SK-N-SH treated with all-trans-retinoic acid at 6 μM for 48 hours (cell line): ENCODE measurements at regions not wholly inside any gene's neighbourhood (a gene's known extent, or its start where the extent isn't known, plus 50 kb on each side); places are given as distances from the start of the nearest gene placed in this dataset.

ENCODE experiments used
- ATAC-seq: fragments of 200-7000 bp; cut with Tn5 transposase; 3 replicates; pipeline ENCODE4 v1.9.1; 2020; ENCODE audit warnings: mild to moderate bottlenecking, moderate library complexity
- ARNTL ChIP-seq: fragments of 450-650 bp; formaldehyde crosslinking; IDR thresholded peaks from 2 replicates; pipeline ENCODE4 v1.5.0; 2020; ENCODE audit warnings: low read depth, mild to moderate bottlenecking, moderate library complexity, borderline replicate concordance
- BACH2 ChIP-seq: fragments of 250-450 bp; sonication (Bioruptor Pico); IDR thresholded peaks from 2 replicates; pipeline ENCODE4 v1.9.0; 2021; ENCODE audit warnings: mild to moderate bottlenecking, borderline replicate concordance
- CSDC2 ChIP-seq: fragments of 250-450 bp; sonication (Bioruptor Pico); IDR thresholded peaks from 2 replicates; pipeline ENCODE4 v1.5.0; 2020; ENCODE audit warnings: mild to moderate bottlenecking, moderate library complexity
- CSRNP3 ChIP-seq: fragments of 250-450 bp; sonication (Bioruptor Pico); IDR thresholded peaks from 2 replicates; pipeline ENCODE4 v1.5.1; 2021; ENCODE audit warnings: mild to moderate bottlenecking, moderate library complexity
- GLIS3 ChIP-seq: fragments of 250-450 bp; sonication (Bioruptor Pico); IDR thresholded peaks from 2 replicates; pipeline ENCODE4 v1.5.0; 2020; ENCODE audit warnings: mild to moderate bottlenecking, moderate library complexity
- ISL1 ChIP-seq: fragments of 250-450 bp; sonication (Bioruptor Pico); IDR thresholded peaks from 2 replicates; pipeline ENCODE4 v2.1.2; 2022; ENCODE audit warnings: mild to moderate bottlenecking, moderate library complexity
- OSR1 ChIP-seq: fragments of 250-450 bp; sonication (Bioruptor Pico); IDR thresholded peaks from 2 replicates; pipeline ENCODE4 v1.8.0; 2022; ENCODE audit warnings: moderate library complexity, mild to moderate bottlenecking, inconsistent platforms
- PPARA ChIP-seq: fragments of 250-450 bp; sonication (Bioruptor Pico); IDR thresholded peaks from 2 replicates; pipeline ENCODE4 v1.5.0; 2020; ENCODE audit warnings: mild to moderate bottlenecking, borderline replicate concordance
- SNAI2 ChIP-seq: fragments of 250-450 bp; sonication (Bioruptor Pico); IDR thresholded peaks from 2 replicates; pipeline ENCODE4 v1.5.0; 2020; ENCODE audit warnings: mild to moderate bottlenecking, moderate library complexity
- TCF4 ChIP-seq: fragments of 250-450 bp; sonication (Bioruptor Pico); IDR thresholded peaks from 2 replicates; pipeline ENCODE4 v1.8.0; 2021; ENCODE audit warnings: mild to moderate bottlenecking, moderate library complexity, borderline replicate concordance
- TOX ChIP-seq: fragments of 250-450 bp; sonication (Bioruptor Pico); IDR thresholded peaks from 2 replicates; pipeline ENCODE4 v1.8.0; 2021; ENCODE audit warnings: mild to moderate bottlenecking, moderate library complexity, borderline replicate concordance
- ZC3H10 ChIP-seq: fragments of 250-450 bp; sonication (Bioruptor Pico); IDR thresholded peaks from 2 replicates; pipeline ENCODE4 v1.5.1; 2021; ENCODE audit warnings: mild to moderate bottlenecking, moderate library complexity
- ZFP3 ChIP-seq: fragments of 250-450 bp; sonication (Bioruptor Pico); IDR thresholded peaks from 2 replicates; pipeline ENCODE4 v1.5.0; 2020; ENCODE audit warnings: mild to moderate bottlenecking, moderate library complexity
- ZFP30 ChIP-seq: fragments of 450-650 bp; formaldehyde crosslinking; IDR thresholded peaks from 2 replicates; pipeline ENCODE4 v1.5.0; 2022; ENCODE audit warnings: mild to moderate bottlenecking, moderate library complexity
- ZNF565 ChIP-seq: fragments of 450-650 bp; formaldehyde crosslinking; conservative IDR thresholded peaks from 2 replicates; pipeline ENCODE4 v1.5.0; 2020; ENCODE audit warnings: low read depth, mild to moderate bottlenecking, moderate library complexity
- ZNF70 ChIP-seq: fragments of 450-650 bp; formaldehyde crosslinking; IDR thresholded peaks from 2 replicates; pipeline ENCODE4 v1.5.0; 2020; ENCODE audit warnings: mild to moderate bottlenecking, moderate library complexity
- ZNF8 ChIP-seq: fragments of 450-650 bp; formaldehyde crosslinking; IDR thresholded peaks from 2 replicates; pipeline ENCODE4 v1.5.0; 2020; ENCODE audit warnings: mild to moderate bottlenecking, moderate library complexity
- TF ChIP-seq, protein P1 (sequence below): fragments of 250-450 bp; sonication (Bioruptor Pico); IDR thresholded peaks from 2 replicates; pipeline ENCODE4 v1.5.1; 2020; ENCODE audit warnings: low read depth, mild to moderate bottlenecking, moderate library complexity
- TF ChIP-seq, protein P2 (sequence below): fragments of 250-450 bp; sonication (Bioruptor Pico); IDR thresholded peaks from 2 replicates; pipeline ENCODE4 v1.8.0; 2020; ENCODE audit warnings: mild to moderate bottlenecking, moderate library complexity, borderline replicate concordance

DNA sequence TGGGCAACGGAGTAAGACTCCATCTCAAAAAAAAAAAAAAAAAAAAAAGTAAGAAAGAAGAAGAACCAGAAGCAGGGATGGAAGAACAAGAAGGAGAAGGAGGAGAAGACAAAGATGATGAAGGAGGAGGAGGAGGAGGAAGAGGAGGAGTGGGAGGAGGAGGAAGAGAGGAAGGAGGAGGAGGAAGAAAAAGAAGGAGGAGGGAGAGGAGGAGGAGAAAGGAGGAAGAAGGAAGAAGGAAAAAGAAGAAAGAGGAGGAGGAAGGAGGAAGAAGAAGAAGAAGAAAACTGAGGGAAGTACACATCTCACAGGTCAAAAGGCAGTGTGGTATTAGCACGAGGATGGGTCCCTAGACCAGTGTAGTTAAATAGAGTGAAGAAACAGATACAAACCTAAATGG, 65.1 kb upstream of the SCAF8 start:
- TF ChIP-seq ISL1 (CRISPR knock-in tag), result no peak
- TF ChIP-seq, protein P1, sequence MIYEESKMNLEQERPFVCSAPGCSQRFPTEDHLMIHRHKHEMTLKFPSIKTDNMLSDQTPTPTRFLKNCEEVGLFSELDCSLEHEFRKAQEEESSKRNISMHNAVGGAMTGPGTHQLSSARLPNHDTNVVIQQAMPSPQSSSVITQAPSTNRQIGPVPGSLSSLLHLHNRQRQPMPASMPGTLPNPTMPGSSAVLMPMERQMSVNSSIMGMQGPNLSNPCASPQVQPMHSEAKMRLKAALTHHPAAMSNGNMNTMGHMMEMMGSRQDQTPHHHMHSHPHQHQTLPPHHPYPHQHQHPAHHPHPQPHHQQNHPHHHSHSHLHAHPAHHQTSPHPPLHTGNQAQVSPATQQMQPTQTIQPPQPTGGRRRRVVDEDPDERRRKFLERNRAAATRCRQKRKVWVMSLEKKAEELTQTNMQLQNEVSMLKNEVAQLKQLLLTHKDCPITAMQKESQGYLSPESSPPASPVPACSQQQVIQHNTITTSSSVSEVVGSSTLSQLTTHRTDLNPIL (CRISPR knock-in tag), result no peak
- no peak for TF ChIP-seq GLIS3 (CRISPR knock-in tag)
- TF ChIP-seq ARNTL (CRISPR knock-in tag), result no peak
- TF ChIP-seq ZFP30 (CRISPR knock-in tag), result no peak
- TF ChIP-seq OSR1 (CRISPR knock-in tag), result no peak
- TF ChIP-seq PPARA (CRISPR knock-in tag), result no peak
- TF ChIP-seq ZNF565 (CRISPR knock-in tag), result no peak
- TF ChIP-seq CSDC2 (CRISPR knock-in tag), result no peak
- no peak for TF ChIP-seq ZNF70 (CRISPR knock-in tag)
- TF ChIP-seq SNAI2 (CRISPR knock-in tag), result no peak
- TF ChIP-seq ZFP3 (CRISPR knock-in tag), result no peak
- TF ChIP-seq CSRNP3 (CRISPR knock-in tag), result no peak
- no peak for TF ChIP-seq BACH2 (CRISPR knock-in tag)
- TF ChIP-seq ZC3H10 (CRISPR knock-in tag), result no peak
- TF ChIP-seq TOX (CRISPR knock-in tag), result no peak
- no peak for TF ChIP-seq TCF4 (CRISPR knock-in tag)
- no peak for TF ChIP-seq ZNF8 (CRISPR knock-in tag)
- no peak for ATAC-seq

GRCh38 chr6:154672086-154672485, 61.1 kb upstream of the SCAF8 start:
- TF ChIP-seq ZNF565 (CRISPR knock-in tag), result no peak
- TF ChIP-seq GLIS3 (CRISPR knock-in tag), result no peak
- TF ChIP-seq ZNF8 (CRISPR knock-in tag), result no peak
- no peak for TF ChIP-seq ARNTL (CRISPR knock-in tag)
- ATAC-seq, result no peak

DNA sequence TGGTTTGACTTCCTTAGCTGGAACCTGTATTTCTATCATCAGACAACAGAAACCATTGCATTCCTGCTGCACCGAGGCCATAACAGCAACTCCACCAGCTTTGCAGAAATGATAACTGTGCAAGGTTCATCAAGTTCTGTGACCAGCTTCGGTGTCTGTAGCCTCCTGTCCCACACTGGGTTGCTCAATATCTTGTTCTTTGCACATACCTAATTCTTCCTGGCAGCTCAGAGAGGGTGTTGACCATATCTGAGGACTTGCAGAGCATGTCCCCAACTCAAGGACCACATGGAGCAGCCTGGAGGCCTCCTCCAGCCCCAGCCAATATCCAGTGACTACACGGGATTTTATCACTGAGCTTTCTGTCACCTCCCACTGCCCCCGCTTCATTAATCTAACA, 59.3 kb upstream of the SCAF8 start:
- TF ChIP-seq ZC3H10 (CRISPR knock-in tag) (no peak), SNAI2 (CRISPR knock-in tag) (no peak), TCF4 (CRISPR knock-in tag) (no peak), TOX (CRISPR knock-in tag) (no peak)
- ATAC-seq, result no peak

- peak; percentile 100 for ATAC-seq
- TF ChIP-seq ZNF8 (CRISPR knock-in tag), result peak; percentile 56; the same call in 1 of the 2 replicates
- TF ChIP-seq, protein P1 (CRISPR knock-in tag), result no peak
- TF ChIP-seq ISL1 (CRISPR knock-in tag), result 0 out of 2 replicates have a peak, but pooled peaks have one; percentile 14
- no peak for TF ChIP-seq TCF4 (CRISPR knock-in tag)
These were observed 57.6 kb upstream of the SCAF8 start for GRCh38 chr6:154675602-154676088.

DNA sequence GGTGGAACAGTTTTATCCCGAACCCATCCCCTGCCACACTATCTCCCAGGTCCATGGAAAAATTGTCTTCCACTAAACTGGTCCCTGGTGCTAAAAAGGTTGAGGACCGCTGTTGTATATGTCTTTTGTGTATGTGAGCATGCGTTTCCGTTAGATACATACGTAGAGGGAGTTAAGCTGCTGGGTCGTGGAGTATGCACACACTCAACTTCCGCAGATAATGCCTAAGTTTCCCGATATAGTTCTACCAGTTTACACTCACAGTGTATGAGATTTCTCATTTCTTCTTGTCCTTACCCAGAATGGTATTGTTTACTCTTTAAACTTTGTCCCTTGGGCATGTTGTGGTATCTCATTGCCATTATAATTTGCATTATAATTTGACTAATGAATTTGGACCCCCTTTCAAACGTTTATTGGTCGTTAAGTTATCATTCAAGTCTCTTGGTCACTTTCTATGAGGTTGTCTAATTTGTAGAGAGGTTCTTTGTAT, 50.5 kb upstream of the SCAF8 start:
- TF ChIP-seq ZFP30 (CRISPR knock-in tag) (no peak), ZNF8 (CRISPR knock-in tag) (no peak), CSDC2 (CRISPR knock-in tag) (no peak), PPARA (CRISPR knock-in tag) (no peak)
- TF ChIP-seq, protein P2, sequence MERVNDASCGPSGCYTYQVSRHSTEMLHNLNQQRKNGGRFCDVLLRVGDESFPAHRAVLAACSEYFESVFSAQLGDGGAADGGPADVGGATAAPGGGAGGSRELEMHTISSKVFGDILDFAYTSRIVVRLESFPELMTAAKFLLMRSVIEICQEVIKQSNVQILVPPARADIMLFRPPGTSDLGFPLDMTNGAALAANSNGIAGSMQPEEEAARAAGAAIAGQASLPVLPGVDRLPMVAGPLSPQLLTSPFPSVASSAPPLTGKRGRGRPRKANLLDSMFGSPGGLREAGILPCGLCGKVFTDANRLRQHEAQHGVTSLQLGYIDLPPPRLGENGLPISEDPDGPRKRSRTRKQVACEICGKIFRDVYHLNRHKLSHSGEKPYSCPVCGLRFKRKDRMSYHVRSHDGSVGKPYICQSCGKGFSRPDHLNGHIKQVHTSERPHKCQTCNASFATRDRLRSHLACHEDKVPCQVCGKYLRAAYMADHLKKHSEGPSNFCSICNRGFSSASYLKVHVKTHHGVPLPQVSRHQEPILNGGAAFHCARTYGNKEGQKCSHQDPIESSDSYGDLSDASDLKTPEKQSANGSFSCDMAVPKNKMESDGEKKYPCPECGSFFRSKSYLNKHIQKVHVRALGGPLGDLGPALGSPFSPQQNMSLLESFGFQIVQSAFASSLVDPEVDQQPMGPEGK (CRISPR knock-in tag), result no peak
- ATAC-seq, result no peak
